ENCODE measurements at regions not wholly inside any gene's neighbourhood (a gene's known extent, or its start where the extent isn't known, plus 50 kb on each side); places are given as distances from the start of the nearest gene placed in this dataset.

DNA sequence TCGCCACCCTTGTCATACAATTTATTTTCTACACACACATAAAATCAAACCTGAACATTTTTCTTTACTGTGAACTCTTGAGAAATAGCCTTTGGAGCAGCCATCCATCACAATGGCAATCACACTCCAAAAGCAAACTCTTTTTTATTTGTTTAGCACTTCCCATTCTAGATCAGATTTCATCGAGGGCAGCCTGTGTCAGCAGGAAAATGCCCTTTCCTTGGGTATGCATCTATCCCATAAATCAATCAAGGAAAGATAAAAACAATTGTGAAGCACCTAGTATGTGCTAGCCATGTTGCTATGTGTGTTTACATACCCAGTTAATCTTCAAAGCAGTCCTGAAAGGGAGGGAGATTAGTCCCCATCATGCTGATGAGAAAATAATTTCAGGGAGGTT lies 484.1 kb upstream of the USP24 start:
- no peak overlapping the region for H3K4me3 ChIP-seq (ENCODE audit: severe bottlenecking)
- H3K4me1 ChIP-seq (ENCODE audit: insufficient read depth, poor library complexity, severe bottlenecking): peaks cover 11% of the 10 kb centered on the region
- H3K9me3 ChIP-seq (ENCODE audit: severe bottlenecking): no peaks in the 10 kb centered on the region
- H3K27me3 ChIP-seq (ENCODE audit: insufficient read depth, poor library complexity, severe bottlenecking): no peaks in the 10 kb centered on the region
- H3K36me3 ChIP-seq (ENCODE audit: low read depth): no peaks in the 10 kb centered on the region
- H3K27ac ChIP-seq (ENCODE audit: poor library complexity, severe bottlenecking): no peak overlapping the region
- TF ChIP-seq, protein P1, sequence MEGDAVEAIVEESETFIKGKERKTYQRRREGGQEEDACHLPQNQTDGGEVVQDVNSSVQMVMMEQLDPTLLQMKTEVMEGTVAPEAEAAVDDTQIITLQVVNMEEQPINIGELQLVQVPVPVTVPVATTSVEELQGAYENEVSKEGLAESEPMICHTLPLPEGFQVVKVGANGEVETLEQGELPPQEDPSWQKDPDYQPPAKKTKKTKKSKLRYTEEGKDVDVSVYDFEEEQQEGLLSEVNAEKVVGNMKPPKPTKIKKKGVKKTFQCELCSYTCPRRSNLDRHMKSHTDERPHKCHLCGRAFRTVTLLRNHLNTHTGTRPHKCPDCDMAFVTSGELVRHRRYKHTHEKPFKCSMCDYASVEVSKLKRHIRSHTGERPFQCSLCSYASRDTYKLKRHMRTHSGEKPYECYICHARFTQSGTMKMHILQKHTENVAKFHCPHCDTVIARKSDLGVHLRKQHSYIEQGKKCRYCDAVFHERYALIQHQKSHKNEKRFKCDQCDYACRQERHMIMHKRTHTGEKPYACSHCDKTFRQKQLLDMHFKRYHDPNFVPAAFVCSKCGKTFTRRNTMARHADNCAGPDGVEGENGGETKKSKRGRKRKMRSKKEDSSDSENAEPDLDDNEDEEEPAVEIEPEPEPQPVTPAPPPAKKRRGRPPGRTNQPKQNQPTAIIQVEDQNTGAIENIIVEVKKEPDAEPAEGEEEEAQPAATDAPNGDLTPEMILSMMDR (IDR thresholded peaks at IDR 0.05; ENCODE audit: poor library complexity, severe bottlenecking): no peak
- ATAC-seq (ENCODE audit: low read depth): no peak
- no peak for DNase-seq (ENCODE audit: low spot score)

DNA sequence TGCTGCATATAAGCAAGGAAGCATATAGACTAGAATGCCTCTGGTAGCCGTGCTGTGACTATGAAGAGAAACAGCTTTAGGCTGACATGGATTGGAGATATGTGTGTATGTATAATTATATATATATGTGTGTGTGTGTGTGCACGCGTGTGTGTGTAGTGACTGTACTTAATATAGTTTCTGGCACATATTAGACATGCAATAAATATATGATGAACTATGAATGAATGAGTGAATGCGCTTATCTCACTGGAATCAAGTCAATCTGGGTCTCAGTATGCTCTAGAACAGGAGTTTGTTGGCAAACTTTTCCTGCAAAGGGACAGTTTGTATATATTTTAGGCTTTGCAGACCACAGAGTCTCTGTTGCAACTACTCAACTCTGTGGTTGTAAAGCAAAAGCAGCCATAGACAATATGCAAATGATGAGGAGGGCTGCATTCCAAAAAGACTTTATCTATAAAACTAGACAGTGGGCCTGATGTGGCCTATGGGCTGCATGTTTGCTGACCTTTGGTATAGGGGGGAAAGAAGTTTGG lies 482.9 kb upstream of the USP24 start:
- TF ChIP-seq, protein P1 (IDR thresholded peaks at IDR 0.05; ENCODE audit: poor library complexity, severe bottlenecking): no peak
- ATAC-seq (ENCODE audit: low read depth): no peak
- no peak for DNase-seq (ENCODE audit: low spot score)
- no peaks in the 10 kb centered on the region for H3K27me3 ChIP-seq (ENCODE audit: insufficient read depth, poor library complexity, severe bottlenecking)
- no peaks in the 10 kb centered on the region for H3K9me3 ChIP-seq (ENCODE audit: severe bottlenecking)
- H3K27ac ChIP-seq (ENCODE audit: poor library complexity, severe bottlenecking): no peak overlapping the region
- H3K4me1 ChIP-seq (ENCODE audit: insufficient read depth, poor library complexity, severe bottlenecking): peaks cover 11% of the 10 kb centered on the region
- no peak overlapping the region for H3K4me3 ChIP-seq (ENCODE audit: severe bottlenecking)
- no peaks in the 10 kb centered on the region for H3K36me3 ChIP-seq (ENCODE audit: low read depth)

DNA sequence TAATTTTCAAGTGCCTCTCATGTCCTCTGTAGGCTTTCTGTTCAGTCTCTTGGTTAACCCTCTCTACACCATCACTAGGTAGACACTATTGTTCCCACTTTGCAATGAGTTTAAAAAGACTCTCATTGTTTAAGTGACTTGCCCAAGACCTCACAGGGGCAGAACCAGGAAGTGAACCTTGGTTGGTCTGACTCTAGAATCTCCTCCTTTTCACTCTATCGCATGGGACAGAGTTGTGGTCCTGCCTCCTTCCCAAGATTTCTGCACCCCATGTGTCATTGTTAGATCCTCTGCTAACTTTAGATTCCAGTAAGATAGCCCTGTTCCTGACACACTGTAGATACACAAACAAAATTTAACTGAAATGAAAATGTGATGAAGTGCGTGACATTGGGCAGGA lies 481.7 kb upstream of the USP24 start:
- no peak for DNase-seq (ENCODE audit: low spot score)
- Histone ChIP-seq H3K27me3 (ENCODE audit: insufficient read depth, poor library complexity, severe bottlenecking) (no peaks in the 10 kb centered on the region), H3K36me3 (ENCODE audit: low read depth) (no peaks in the 10 kb centered on the region), H3K27ac (ENCODE audit: poor library complexity, severe bottlenecking) (peak overlapping the region; percentile 50), H3K4me3 (ENCODE audit: severe bottlenecking) (no peak overlapping the region), H3K4me1 (ENCODE audit: insufficient read depth, poor library complexity, severe bottlenecking) (peaks cover 11% of the 10 kb centered on the region), H3K9me3 (ENCODE audit: severe bottlenecking) (no peaks in the 10 kb centered on the region)
- ATAC-seq (ENCODE audit: low read depth): no peak
- TF ChIP-seq, protein P1 (IDR thresholded peaks at IDR 0.05; ENCODE audit: poor library complexity, severe bottlenecking): no peak

DNA sequence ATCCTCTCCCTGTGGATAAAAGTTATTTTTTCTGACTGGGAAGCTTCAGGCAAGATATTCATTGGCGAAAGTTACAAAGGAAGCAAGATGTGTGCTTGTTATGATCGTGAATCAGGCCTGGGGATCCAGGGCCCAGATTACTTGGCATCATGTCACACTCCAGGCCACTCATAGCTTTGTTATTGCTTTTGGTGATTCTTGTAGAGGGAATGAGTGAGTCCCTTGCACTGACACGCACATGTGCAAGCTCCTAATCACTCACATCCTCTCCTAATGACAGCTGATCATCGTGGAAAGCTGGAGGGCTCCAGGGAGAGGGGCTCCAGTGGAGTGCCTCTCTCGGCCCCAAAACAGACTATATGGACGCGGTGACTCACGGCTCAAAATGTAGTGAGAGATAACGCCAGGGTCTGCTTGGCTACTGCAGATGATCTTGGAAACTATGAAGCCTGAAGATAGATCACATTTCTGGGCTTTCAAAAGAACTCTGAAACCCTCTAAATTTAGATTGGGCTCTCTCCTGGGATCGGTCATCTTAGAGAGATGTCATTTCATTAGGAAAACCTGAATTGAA lies 481.1 kb upstream of the USP24 start:
- DNase-seq (ENCODE audit: low spot score) (no peak), ATAC-seq (ENCODE audit: low read depth) (peak; percentile 62; the same call in 2 of the 3 replicates)
- peaks cover 11% of the 10 kb centered on the region for H3K4me1 ChIP-seq (ENCODE audit: insufficient read depth, poor library complexity, severe bottlenecking)
- H3K36me3 ChIP-seq (ENCODE audit: low read depth): no peaks in the 10 kb centered on the region
- H3K4me3 ChIP-seq (ENCODE audit: severe bottlenecking): no peak overlapping the region
- no peaks in the 10 kb centered on the region for H3K27me3 ChIP-seq (ENCODE audit: insufficient read depth, poor library complexity, severe bottlenecking)
- TF ChIP-seq, protein P1 (IDR thresholded peaks at IDR 0.05; ENCODE audit: poor library complexity, severe bottlenecking): no peak
- H3K27ac ChIP-seq (ENCODE audit: poor library complexity, severe bottlenecking): peak overlapping the region; percentile 50
- no peaks in the 10 kb centered on the region for H3K9me3 ChIP-seq (ENCODE audit: severe bottlenecking)

- peaks cover 11% of the 10 kb centered on the region for H3K4me1 ChIP-seq (ENCODE audit: insufficient read depth, poor library complexity, severe bottlenecking)
- H3K36me3 ChIP-seq (ENCODE audit: low read depth): no peaks in the 10 kb centered on the region
- peak overlapping the region; percentile 50 for H3K27ac ChIP-seq (ENCODE audit: poor library complexity, severe bottlenecking)
- DNase-seq (ENCODE audit: low spot score) (no peak), ATAC-seq (ENCODE audit: low read depth) (no peak)
- no peak overlapping the region for H3K4me3 ChIP-seq (ENCODE audit: severe bottlenecking)
- no peaks in the 10 kb centered on the region for H3K9me3 ChIP-seq (ENCODE audit: severe bottlenecking)
- no peaks in the 10 kb centered on the region for H3K27me3 ChIP-seq (ENCODE audit: insufficient read depth, poor library complexity, severe bottlenecking)
- TF ChIP-seq, protein P1 (IDR thresholded peaks at IDR 0.05; ENCODE audit: poor library complexity, severe bottlenecking): no peak
Observed at GRCh38 chr1:55695552-55695951, 480.4 kb upstream of the USP24 start.

Data from RWPE2 (cell line).